PC-3 (cell line): ENCODE measurements at regions not wholly inside any gene's neighbourhood (a gene's known extent, or its start where the extent isn't known, plus 50 kb on each side); places are given as distances from the start of the nearest gene placed in this dataset.

Source experiments
- ATAC-seq: fragments of 200-7000 bp; cut with Tn5 transposase; 2 replicates; pipeline ENCODE4 v1.9.1; 2020; ENCODE audit warnings: mild to moderate bottlenecking, moderate library complexity
- BruUV-seq: library from RNA; stranded (reverse); fragments of 400-500 nt; replicated peaks from 2 replicates; lab custom pipeline; 2021; lab: Mats Ljungman, UMichigan
- CTCF ChIA-PET: fragments of 300-600 bp; sonication (Branson Sonifier 250); formaldehyde crosslinking; loops from one replicate; lab custom pipeline; 2022; ENCODE audit warnings: antibody characterized with exemption; lab: Charles Lee
- POLR2A ChIA-PET: fragments of 300-600 bp; sonication (Branson Sonifier 250); formaldehyde crosslinking; loops from one replicate; lab custom pipeline; 2022; ENCODE audit warnings: antibody characterized with exemption; ENCODE audit not compliant: unreplicated experiment; lab: Charles Lee
- DNase-seq: peaks from one replicate; pipeline ENCODE4 v3.0.0-alpha.2; 2015
- H2AFZ ChIP-seq: fragments of 300-600 bp; sonication (generic); 2 replicates; pipeline ENCODE4 v1.6.0; 2016; ENCODE audit warnings: antibody characterized with exemption, low read length
- H3F3A ChIP-seq: fragments of 300-600 bp; sonication (generic); one replicate; pipeline ENCODE4 v1.6.0; 2017; ENCODE audit warnings: antibody characterized with exemption, low read length, control low read depth, mild to moderate bottlenecking; ENCODE audit not compliant: unreplicated experiment
- H3K27ac ChIP-seq: fragments of 300-600 bp; sonication (generic); 2 replicates; pipeline ENCODE4 v1.5.1; 2016; ENCODE audit warnings: mild to moderate bottlenecking, low read length
- H3K27me3 ChIP-seq: fragments of 300-600 bp; sonication (generic); 2 replicates; pipeline ENCODE4 v1.6.1; 2016; ENCODE audit warnings: low read length, mixed read lengths
- H3K36me3 ChIP-seq: fragments of 300-600 bp; sonication (generic); 2 replicates; pipeline ENCODE4 v1.6.1; 2016; ENCODE audit warnings: low read depth, mixed run types, low read length, mixed read lengths
- H3K4me1 ChIP-seq: fragments of 300-600 bp; sonication (generic); 2 replicates; pipeline ENCODE4 v1.5.1; 2016; ENCODE audit warnings: low read length; ENCODE audit not compliant: insufficient read depth
- H3K4me2 ChIP-seq: fragments of 300-600 bp; sonication (generic); 2 replicates; pipeline ENCODE4 v1.6.0; 2016; ENCODE audit warnings: low read length
- H3K4me3 ChIP-seq: fragments of 300-600 bp; sonication (generic); 2 replicates; pipeline ENCODE4 v1.5.1; 2016; ENCODE audit warnings: mild to moderate bottlenecking, low read length, mixed read lengths
- H3K79me2 ChIP-seq: fragments of 300-600 bp; sonication (generic); 2 replicates; pipeline ENCODE4 v1.6.1; 2017; ENCODE audit warnings: low read length, mixed read lengths
- H3K9ac ChIP-seq: fragments of 300-600 bp; sonication (generic); 2 replicates; pipeline ENCODE4 v1.6.0; 2016; ENCODE audit warnings: mild to moderate bottlenecking, low read length
- H3K9me2 ChIP-seq: fragments of 300-600 bp; sonication (generic); replicated peaks from 2 replicates; pipeline ENCODE4 v1.6.1; 2016; ENCODE audit warnings: mixed run types, low read length, mixed read lengths
- H3K9me3 ChIP-seq: fragments of 300-600 bp; sonication (generic); 2 replicates; pipeline ENCODE4 v1.6.1; 2016; ENCODE audit warnings: low read length, mixed read lengths
- H4K20me1 ChIP-seq: fragments of 300-600 bp; sonication (generic); 2 replicates; pipeline ENCODE4 v1.6.1; 2016; ENCODE audit warnings: low read length, mixed read lengths
- EZH2 ChIP-seq: fragments of 300-600 bp; sonication (generic); IDR thresholded peaks from one replicate; pipeline ENCODE4 v1.6.1; 2017; ENCODE audit warnings: antibody characterized with exemption, mild to moderate bottlenecking, low read length; ENCODE audit not compliant: unreplicated experiment
- EZH2phosphoT487 ChIP-seq: fragments of 300-600 bp; sonication (generic); IDR thresholded peaks from 2 replicates; pipeline ENCODE4 v1.6.1; 2018; ENCODE audit warnings: mild to moderate bottlenecking, antibody characterized with exemption, low read length, borderline replicate concordance
- intact Hi-C: fragments of 100-400 bp; cut with micrococcal nuclease; formaldehyde crosslinking; loops from 2 replicates; pipeline ENCODE4 v1.9.0; 2023
- TF ChIP-seq, protein P1 (sequence below): fragments of 300-600 bp; sonication (generic); conservative IDR thresholded peaks from 2 replicates; pipeline ENCODE4 v1.5.1; 2017; ENCODE audit warnings: antibody characterized with exemption, low read depth, mild to moderate bottlenecking, low read length

DNA sequence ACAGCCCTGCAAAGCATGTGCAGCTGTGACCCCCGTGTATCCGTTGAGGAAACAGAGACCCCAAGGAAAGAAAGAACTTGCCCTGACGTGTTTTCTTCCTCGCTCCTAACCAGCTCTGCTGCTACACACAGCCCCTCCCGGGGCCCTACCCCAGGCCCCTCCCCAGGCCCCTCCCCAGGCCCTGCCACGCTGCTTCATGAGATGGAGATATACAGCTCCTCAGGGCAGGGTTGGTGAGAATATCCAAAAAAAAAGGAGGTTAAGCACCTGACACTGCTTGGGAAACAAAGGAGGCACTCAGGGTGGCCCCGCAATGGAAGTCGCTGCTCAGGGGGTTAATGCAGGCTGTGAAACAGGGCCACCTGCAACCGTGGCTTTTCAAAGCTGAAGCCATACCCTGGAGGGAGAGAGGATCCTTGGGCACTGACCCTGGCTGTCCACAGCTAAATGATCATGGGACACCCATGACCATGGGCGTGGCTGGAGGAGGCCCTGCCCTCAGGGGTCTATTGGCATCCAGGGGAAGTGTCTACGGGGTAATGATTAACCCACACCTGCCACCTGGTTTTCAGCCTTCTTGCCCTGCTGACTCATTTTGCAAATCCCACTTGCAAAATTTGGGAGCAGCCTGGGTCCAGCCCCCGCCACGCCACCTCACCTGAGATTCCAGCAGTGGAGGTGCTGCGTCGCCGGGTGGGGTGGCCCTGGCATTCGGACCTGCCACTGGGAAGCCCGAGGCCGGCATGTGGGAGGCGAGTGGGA, 112.1 kb upstream of the ANO1 start:
- Histone ChIP-seq H3K79me2 (no peaks in the 10 kb centered on the region), H3K9me3 (no peaks in the 10 kb centered on the region), H4K20me1 (no peaks in the 10 kb centered on the region), H3K4me2 (no peak overlapping the region), H3K9ac (no peak overlapping the region), H3K4me1 (peaks cover 32% of the 10 kb centered on the region), H3K4me3 (no peak overlapping the region), H3F3A (no peaks in the 10 kb centered on the region), H3K27me3 (no peaks in the 10 kb centered on the region), H2AFZ (no peak overlapping the region), H3K36me3 (no peaks in the 10 kb centered on the region), H3K9me2 (no peaks in the 10 kb centered on the region), H3K27ac (no peak overlapping the region)
- no TSS peak for BruUV-seq
- peak; percentile 26 for DNase-seq
- CTCF ChIA-PET: no interaction called here
- intact Hi-C loops: no loop called here
- TF ChIP-seq, protein P1, sequence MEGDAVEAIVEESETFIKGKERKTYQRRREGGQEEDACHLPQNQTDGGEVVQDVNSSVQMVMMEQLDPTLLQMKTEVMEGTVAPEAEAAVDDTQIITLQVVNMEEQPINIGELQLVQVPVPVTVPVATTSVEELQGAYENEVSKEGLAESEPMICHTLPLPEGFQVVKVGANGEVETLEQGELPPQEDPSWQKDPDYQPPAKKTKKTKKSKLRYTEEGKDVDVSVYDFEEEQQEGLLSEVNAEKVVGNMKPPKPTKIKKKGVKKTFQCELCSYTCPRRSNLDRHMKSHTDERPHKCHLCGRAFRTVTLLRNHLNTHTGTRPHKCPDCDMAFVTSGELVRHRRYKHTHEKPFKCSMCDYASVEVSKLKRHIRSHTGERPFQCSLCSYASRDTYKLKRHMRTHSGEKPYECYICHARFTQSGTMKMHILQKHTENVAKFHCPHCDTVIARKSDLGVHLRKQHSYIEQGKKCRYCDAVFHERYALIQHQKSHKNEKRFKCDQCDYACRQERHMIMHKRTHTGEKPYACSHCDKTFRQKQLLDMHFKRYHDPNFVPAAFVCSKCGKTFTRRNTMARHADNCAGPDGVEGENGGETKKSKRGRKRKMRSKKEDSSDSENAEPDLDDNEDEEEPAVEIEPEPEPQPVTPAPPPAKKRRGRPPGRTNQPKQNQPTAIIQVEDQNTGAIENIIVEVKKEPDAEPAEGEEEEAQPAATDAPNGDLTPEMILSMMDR: no peak
- TF ChIP-seq EZH2 (no peak), EZH2phosphoT487 (no peak)
- POLR2A ChIA-PET: no interaction called here
- ATAC-seq: no peak

DNA sequence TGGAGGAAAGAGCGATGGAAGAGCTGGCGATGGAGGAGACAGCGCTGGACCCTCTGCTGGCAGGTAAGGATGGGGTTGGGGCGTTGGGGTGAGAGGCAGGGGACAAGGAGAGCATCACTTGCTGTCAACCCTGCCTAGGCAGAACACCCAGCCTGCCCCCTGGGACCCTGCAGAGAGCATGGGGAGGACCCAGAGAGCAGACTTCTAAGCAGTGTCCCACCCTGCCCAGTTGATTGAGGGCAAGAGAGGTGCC, 111.6 kb upstream of the ANO1 start:
- Histone ChIP-seq H2AFZ (no peak overlapping the region), H4K20me1 (no peaks in the 10 kb centered on the region), H3K36me3 (no peaks in the 10 kb centered on the region), H3K27me3 (no peaks in the 10 kb centered on the region), H3K9me3 (no peaks in the 10 kb centered on the region), H3K4me1 (peaks cover 32% of the 10 kb centered on the region), H3K9me2 (no peaks in the 10 kb centered on the region), H3K4me2 (no peak overlapping the region), H3K79me2 (no peaks in the 10 kb centered on the region), H3K27ac (no peak overlapping the region), H3K9ac (no peak overlapping the region), H3K4me3 (no peak overlapping the region), H3F3A (no peaks in the 10 kb centered on the region)
- BruUV-seq: no TSS peak
- POLR2A ChIA-PET: interaction anchor here (0.6 kb wide), 1 partner anchor 545 kb away, joined by 9 read pairs; no protein-coding TSS in a partner anchor
- TF ChIP-seq EZH2phosphoT487 (no peak), EZH2 (no peak)
- TF ChIP-seq, protein P1: no peak
- DNase-seq (no peak), ATAC-seq (no peak)
- CTCF ChIA-PET: no interaction called here
- intact Hi-C loops: no loop called here

DNA sequence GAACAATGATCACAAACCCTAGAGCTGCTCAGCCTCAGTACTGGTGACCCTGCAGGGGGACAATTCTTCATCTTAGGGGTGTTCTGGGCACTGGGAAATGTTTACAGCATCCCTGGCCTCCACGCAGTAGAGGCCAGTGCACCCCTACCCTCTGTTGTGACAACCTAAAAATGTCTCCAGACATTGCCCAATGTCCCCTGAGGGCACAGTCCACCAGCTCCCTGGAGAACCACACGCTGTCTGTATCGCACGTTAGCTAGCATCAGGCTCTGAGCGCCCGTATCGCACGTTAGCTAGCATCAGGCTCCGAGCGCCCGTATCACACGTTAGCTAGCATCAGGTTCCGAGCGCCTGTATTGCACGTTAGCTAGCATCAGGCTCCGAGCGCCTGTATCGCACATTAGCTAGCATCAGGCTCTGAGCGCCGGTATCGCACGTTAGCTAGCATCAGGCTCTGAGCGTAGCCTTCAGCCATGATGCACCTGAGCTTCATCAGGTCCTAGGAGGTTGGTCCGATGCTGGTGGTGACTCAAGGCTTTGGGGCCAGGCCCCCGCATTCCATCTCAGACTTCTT, 111.1 kb upstream of the ANO1 start:
- intact Hi-C loops: no loop called here
- CTCF ChIA-PET: no interaction called here
- no TSS peak for BruUV-seq
- no peak overlapping the region for H2AFZ ChIP-seq
- H3F3A ChIP-seq: no peaks in the 10 kb centered on the region
- peaks cover 28% of the 10 kb centered on the region for H3K4me1 ChIP-seq
- no peaks in the 10 kb centered on the region for H3K9me2 ChIP-seq
- POLR2A ChIA-PET: interaction anchor here (0.6 kb wide), 1 partner anchor 544 kb away, joined by 9 read pairs; no protein-coding TSS in a partner anchor
- no peak overlapping the region for H3K27ac ChIP-seq
- H3K36me3 ChIP-seq: no peaks in the 10 kb centered on the region
- no peaks in the 10 kb centered on the region for H3K79me2 ChIP-seq
- ATAC-seq (no peak), DNase-seq (no peak)
- H3K9me3 ChIP-seq: no peaks in the 10 kb centered on the region
- no peaks in the 10 kb centered on the region for H4K20me1 ChIP-seq
- no peak overlapping the region for H3K4me3 ChIP-seq
- H3K4me2 ChIP-seq: no peak overlapping the region
- no peak overlapping the region for H3K9ac ChIP-seq
- H3K27me3 ChIP-seq: no peaks in the 10 kb centered on the region
- TF ChIP-seq, protein P1: no peak
- TF ChIP-seq EZH2phosphoT487: no peak
- TF ChIP-seq EZH2: no peak
